Middle frontal gyrus (tissue), 1 donor: ENCODE measurements at regions not wholly inside any gene's neighbourhood (a gene's known extent, or its start where the extent isn't known, plus 50 kb on each side); places are given as distances from the start of the nearest gene placed in this dataset.

Source experiments
- DNase-seq: peaks from one replicate; pipeline ENCODE4 v3.0.0-alpha.2; 2015; ENCODE audit warnings: low spot score; ENCODE audit errors: extremely low spot score

DNA sequence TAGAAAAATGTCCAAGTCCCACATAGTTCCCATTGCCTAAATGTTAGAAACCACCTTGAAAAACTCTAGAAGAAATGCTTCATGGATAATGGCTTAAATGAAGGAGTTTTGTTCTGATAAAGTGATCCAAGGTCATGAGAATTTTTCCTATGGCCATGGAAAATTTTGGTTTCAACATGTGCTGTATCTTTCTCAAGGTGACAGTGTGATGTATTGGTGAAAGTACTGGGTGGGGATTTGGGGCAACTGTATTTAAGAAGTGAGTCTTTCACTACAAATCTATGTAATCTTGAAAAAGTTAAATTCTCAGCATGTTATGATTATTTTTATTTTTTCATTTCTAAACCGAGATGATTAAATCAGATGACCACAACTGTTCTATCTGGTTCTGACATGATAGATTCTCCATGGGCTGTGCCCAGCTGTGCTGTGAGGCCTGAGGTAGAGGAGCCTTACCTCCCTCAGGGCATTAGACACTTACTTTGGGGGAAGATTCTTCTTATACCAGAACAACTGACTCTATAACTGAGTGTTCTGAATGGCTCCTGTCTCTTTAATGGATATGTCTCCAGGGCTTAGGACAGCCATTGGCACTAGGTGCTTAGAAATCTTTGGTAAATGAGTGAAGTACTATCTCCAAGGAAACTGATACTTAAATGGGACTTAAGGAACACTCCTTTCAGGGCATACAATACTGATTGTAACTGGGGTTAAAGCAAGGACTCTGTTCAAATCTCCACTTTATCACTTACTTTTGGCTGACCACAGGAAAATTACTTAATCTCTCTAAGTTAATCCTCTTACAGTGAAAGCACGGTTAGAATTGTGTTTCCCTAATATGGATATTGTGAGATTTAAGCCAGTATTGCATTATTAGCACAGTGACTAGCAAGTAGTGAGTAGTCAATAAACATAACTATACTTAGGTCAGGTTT lies 397.4 kb upstream of the MEF2C start:
- DNase-seq = no peak

DNA sequence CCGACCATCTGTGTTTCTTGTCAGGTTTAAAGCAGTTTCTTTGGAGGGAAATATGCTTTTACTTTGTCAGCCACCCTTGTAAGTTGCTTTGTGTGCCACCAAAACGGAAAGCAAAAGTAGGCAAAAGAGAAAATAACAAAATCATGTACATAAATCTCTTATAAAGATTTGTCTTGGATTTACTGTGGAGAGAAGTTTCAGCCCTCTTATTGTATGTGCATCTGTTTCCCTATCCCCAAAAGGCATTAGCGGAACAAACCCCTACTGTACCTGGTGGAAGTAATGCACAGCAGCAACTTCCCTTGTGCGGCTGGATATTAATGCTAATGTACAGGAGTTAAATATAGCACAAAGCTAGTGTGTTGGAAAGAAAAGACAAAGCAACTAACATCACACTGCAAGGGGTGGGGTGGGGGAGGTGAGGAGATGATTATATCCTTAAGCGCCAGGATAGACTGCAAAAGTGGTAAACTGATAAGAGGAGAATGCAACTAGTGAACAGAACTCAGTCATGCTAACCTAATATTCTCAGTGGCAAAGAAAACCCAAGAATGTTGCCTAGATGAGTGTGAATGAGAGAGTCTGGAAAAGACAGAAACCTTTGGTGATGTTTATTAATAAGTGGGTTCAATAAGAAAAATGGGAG lies 396.5 kb upstream of the MEF2C start:
- DNase-seq = no peak

DNA sequence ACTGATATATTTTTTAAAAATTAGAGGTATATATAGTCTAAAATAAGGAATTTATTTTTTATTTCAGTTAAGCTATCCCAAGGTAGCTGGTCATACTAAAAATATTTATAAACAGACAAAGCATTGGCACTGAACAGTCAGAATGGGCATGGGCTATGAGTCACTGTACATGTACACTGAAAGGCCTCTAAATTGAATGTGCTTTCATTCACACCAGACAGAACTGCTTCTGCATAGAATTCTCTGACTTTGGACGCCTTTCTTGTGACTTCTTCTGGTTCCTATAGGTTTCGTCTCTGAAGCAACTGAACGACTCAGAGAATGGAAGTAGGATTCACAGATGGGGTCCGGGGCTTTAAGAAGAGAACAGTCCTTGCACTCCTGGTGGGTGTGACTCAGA lies 394.8 kb upstream of the MEF2C start:
- DNase-seq = no peak

DNA sequence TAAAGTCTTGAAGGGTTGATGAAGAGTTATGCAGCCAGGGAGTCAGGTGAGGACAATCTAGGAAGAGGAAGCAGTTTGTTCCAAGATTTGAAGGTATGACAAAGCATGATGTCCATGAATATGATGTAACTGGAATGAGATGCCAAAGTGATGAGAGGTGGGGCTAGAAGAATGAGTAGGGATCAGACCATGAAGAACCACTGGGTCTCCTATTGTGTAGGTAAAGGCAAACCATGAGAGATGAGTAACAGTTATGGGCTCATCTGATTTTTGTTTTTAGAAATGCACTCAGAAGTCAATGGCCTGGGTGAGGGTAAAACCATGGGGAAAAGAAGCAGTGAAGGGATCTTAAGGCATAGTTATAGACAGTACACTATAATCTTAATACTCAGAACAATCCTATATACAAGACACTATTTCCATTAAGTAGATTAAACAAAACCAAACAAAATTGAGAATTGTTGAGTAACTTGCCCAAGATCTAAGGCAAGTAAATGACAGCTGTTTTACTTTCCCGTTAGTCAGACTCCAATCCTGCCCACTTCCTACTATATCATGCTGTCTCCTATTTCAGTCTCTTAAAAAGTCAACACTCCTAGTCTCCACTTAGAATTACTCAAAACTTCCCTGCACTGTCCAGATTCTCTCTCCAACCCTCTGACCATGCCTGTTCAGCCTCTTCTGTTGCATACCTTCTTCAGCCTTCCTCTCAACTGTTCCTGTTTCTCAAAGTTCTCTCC lies 393.8 kb upstream of the MEF2C start:
- DNase-seq = no peak

DNA sequence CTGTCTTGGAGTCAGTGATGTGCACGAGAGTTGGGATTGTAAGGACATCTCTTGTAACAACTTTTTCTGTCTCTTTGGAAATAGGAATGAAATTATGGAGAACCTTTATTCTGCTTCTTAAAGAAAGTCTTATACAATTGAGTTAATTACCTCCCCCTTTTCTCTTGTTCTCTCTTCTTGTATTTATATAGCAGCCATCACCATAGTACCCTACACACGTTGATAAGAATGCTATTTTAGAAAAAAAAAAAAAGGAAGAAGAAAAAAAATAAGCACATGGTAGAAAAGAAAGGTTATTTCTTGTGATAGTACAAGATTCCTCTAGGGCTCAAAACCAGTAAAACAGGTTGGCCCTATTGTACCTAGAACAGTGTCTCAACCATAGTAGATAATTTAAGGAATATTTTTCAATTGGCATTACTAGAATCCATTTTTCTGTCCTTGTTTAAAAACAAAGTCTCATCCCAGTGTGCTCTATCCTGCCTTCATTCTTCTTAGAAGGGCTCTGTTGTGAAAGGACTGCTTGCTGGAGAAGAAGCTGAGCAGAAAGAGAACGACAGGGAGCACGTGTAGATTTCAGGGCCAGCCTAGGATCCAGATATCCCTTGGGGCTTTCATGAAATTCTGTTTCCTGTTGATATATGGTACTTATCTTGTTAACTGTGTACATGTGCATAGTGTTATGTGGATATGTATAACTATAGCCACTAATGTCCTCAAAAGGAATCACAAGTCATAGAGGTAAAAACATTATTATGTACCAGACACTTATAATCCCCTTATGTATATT lies 392.3 kb upstream of the MEF2C start:
- DNase-seq = no peak

DNA sequence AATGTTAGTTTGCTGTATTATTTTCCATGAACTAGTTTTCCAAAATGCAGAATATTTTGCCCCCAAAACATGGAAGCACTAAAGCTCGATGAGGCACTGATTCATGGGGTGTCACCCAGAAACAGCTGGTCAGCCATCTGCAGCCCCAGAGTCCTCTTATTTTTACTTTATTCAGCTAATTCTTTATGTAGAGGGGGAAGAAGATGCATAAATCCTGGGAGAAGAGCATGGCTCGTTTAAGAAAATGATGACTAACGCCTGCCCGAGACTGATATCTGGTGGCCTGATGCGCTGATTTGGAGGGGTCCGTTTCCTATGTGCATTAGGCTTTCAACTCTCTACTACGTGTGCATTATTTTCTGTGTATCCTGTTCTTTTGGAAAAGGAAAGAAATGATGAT lies 390.3 kb upstream of the MEF2C start:
- no peak for DNase-seq

DNA sequence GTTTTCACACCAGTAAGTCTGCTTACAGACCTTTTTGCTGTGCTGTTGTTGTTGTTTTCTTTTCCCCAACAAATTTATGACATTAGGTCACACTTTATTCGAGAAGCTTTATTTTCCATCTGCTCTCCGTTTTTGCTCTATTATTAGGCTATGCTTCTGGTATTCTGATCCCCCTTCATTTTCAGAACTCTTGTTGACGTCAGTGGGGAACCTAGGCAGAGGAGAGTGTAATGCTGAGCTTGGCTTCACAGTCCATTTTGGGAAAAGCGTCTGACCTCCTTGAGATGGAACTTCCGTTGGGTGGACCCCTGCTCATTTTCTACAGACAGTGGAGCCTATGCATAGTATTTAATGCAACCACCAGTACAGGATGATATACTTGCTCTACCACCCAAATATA lies 387.9 kb upstream of the MEF2C start:
- DNase-seq = no peak

DNA sequence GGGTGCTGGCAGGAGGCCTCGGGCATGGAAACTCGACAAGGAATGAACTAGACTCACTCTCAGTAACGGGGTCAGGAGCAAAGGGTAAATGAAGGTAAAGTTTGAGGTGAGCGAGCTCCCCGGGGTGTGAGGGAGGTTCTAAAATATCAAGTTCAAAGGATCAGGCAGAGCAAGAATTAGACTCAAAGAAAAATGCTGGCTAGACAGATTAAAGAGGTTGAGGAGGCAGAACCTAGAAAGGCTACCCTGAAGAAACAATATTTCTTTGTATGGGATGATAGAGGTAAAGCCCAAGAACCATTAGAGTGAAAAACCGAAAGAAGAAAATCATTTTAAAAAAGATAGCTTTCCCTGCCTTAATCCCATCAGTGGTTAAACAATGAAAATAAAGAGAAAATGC lies 386.7 kb upstream of the MEF2C start:
- DNase-seq = no peak

DNA sequence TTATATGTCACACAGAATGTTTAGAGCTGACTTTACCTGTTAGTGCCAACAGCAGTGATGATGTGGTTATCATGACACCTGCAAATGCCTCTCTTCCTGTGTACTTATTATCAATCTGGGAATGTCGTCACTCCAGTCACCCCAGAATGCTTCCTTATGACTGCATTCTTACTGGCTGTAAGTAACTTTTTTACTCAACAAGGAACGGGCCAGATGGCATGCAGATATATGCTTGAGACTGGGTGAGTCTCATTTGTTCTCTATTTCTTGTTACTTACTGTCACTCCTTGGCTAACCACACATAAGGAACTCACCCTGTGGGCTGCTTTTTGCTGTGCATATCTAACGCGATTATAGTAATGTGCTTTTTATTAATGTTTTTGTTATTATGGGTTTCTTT lies 385.5 kb upstream of the MEF2C start:
- no peak for DNase-seq

DNA sequence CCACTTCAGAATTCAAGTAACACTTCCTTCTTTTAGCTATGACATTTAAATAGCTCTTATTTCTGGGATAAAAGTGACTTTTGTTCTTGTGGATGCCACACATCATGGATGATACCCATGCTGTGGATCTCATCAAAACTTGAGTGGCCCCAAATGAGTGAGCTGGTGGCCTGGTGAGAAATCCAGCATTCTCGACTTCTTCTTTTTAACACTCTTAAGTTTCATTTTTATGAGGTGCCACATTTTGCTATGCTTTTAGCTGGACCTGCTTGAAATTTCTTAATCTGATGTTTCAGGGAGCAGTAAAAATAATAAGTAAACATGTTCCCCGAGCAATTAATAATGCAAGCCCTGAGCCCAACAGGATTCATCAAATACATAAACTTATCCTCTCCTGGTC lies 384.8 kb upstream of the MEF2C start:
- DNase-seq = no peak

DNA sequence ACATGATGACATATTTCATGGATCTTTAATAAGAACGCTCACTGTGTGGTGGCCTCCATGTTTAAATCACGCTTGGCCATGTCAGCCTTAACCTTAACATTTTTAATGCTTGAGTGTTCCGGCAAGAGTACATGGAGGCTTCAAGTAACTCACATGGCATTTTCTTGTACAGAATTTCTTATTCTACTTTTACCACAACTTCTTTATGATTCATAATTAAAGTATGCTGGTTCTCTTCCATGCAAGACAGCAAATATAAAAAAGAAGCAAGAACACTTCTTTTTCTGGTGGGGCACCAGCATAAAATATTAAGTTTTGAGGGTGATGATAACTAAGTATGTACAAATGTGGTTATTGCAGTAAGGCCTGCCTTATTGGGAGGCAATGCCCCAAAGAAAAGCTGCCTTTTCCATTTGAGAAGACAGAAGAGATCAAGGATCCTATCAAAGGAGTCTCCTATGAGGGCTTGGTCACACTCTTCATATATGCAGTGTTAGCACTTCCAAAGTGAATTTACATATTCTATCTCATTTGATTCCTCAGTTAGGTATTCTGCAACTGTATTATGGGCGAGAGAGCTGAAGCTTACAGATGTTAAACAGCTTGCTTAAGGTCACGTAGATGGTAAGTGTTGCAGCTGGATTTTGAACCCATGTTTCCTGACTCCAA lies 382.7 kb upstream of the MEF2C start:
- no peak for DNase-seq

DNA sequence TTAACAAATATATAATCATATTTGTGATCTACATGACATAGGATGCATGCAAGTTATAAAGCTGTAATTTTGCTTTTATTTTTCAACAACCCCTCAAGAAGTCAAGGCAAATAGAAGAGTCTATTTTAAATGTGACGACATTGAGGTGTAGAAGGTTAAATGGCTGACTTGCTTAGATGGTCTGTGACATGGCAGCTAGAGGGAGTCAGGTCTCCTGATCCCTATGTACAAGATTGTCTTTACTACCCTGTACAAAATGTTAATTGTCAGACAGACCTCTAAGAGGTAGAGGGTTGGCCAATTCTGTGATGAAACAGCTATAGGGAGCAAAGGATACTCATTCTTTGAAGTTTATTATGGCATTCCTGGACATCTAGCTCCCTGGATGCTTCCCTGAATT lies 380.9 kb upstream of the MEF2C start:
- DNase-seq = no peak

DNA sequence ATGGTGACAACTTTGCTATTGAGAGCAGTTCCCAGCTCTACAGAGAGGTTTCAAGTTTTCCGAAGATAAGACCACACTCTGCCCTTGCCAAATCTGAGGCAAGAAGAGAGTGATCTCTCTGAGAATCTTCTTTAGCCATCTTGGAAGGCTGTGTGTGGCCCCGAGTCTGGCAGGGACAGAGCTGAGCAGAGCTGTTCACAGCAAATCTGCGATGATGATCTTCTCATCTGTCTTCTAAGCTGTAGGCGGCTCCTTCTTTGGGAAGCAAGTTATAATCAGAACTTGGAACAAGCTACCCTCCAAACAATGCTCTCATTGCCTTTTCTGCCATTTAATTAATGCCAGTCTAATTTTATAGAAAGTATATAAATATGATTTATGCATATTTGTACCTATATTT lies 379.0 kb upstream of the MEF2C start:
- peak; percentile 36 for DNase-seq

DNA sequence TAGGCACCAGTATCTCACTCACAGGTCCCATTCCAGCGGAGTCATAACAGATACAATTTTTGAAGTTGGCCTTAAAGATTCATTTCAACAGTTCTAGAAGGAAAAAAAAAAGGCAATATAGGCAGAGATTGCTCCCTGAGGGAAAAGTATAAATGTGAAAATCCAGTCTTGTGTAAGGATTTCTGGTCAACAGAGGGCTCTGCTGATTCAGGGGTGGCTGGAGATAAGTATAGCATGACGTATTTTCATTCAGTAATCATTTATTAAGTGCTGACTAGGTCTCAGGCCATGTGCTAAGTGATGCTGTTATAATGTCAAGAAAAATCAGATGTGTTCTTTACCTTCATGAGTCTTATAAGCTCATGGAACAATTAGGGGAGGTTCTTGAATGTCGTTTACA lies 377.3 kb upstream of the MEF2C start:
- DNase-seq = no peak

DNA sequence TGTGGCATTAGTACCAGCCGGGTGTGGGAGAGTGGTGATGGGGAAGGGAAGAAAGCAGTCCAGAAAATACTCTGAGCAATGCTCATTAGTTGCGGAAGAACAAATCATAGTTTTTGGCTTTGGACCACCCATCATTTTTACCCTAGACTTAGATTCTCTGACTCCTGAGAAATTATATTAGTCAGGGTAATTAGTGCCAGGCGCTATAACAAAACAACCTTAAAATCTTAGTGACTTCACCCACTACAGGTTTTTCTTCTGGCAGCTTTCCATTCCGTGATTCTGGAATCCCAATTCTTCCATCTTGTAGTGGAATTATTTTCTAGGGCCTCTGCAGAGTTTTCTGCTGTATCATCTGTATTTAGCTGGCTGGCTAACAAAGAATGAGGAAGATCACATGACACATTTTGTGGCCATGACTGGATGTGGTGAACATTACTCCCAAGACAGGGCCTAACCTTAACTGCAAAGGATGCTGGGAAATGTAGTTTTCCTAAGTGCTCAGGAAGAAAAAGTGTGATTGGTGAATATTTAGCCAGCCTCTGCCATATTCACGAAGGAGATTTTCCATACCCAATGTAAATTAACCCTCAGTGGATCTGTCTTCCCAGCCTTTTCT lies 373.0 kb upstream of the MEF2C start:
- no peak for DNase-seq

DNA sequence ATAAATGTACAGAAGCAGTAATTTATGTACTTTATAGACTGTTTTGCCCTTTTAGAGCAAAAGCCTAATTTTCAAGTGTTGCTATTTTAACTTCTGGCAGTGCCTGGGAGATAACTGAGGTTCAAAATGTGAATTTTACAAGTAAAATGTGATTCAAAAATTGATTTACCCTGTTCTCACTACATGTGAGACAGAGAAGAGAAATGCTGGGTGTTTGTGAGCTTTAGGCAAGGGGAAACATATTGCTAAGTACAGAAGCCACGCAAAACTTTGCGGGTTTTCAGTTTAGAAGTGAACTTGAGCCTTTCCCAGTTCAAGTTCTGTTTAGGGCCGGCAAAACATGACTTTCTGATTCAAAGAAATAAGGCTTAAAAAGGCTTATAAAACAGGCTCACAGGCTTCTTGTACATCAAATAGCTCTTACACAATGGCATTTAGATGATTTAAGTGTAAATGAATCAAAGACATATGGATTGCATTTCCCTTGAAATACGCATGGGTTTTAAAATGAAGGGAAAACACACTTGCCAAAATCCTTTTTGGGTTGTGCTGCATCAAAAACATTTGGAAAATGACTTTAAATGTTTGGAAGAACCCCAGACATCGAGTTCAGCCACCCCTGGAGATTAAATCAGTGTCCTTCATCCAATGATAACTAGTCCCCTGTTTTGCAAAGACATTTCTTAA lies 370.8 kb upstream of the MEF2C start:
- no peak for DNase-seq

DNA sequence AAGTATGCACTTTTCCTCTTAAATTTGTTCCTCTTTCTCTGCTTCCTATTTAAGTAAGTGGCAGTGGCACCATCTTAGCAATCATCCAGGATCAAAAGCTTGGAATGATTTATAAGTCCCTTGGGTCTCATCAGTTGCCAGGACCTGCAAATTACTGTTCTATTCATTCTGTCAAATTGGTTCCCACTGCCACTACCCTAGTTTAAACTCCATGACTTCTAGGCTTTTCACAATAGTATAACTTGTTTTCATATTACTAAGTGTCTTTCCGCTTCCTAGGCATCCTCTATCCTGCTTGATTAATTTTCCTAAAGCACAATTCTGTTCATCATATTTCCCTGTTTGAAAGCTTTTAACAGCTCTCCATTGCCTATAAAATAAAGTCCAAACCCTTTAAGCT lies 363.9 kb upstream of the MEF2C start:
- DNase-seq = no peak

DNA sequence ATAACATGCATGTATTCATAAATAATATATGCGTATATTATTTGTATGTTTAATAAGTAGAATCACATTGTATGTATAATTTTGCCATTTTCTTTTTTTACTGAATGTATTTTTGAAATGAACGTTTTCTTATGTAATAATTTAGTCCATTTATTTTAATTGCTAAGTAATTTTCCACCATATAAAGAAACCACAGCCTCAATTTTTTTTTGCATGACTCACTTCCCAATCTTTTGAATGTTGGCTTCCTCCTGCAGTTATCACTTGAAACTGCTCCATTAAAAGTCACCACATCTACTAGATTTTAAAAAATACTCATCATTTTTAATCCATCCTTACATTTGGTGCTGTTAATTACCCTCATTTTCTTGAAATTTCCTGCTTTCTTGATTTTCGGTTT lies 363.3 kb upstream of the MEF2C start:
- DNase-seq = no peak

DNA sequence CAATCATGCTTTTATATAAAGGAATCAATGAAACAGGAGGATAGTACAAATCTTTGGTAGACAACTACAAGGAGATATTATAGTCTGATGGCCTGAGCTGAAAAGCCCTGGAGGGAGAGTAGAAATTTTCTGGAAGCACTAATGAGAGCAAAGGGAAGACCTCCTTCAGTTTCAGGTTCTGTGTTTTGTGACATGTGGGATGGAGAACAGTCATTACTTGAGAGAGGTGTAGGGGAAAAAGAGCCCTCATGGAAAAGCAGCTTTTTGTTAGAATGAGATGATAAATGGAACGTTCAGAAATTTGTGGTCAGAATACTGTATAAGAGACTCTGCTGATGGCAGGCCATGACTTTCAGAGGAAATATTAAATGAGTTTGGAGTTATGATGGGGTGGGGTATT lies 360.6 kb upstream of the MEF2C start:
- DNase-seq = no peak

DNA sequence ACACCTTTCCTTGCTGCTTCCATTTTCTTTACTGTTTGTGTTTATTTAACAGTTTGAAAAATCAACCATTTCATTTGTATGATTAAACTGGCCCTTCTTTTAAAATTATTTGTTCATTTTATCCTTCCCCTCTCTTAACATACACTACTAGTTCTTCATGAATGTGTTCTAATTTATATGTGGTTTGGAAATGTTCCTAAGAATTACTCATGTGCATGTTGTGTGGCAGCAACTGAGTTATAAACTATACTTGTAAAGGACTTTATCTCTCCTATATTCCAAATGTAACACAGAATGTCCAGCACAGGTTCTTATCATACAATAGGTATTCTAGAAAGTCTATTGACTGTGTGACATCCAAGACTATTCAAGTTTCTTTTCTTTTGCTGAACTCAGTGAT lies 358.2 kb upstream of the MEF2C start:
- DNase-seq = no peak
